ENCODE measurements at regions not wholly inside any gene's neighbourhood (a gene's known extent, or its start where the extent isn't known, plus 50 kb on each side); places are given as distances from the start of the nearest gene placed in this dataset.

- TF ChIP-seq ZFP30 (CRISPR knock-in tag; IDR thresholded peaks at IDR 0.05) (no peak), ARNTL (CRISPR knock-in tag; IDR thresholded peaks at IDR 0.05; ENCODE audit: borderline replicate concordance, low read depth) (no peak), GLIS3 (CRISPR knock-in tag; IDR thresholded peaks at IDR 0.05) (no peak), ISL1 (CRISPR knock-in tag; IDR thresholded peaks at IDR 0.05) (no peak), ESRRG (CRISPR knock-in tag; IDR thresholded peaks at IDR 0.05) (no peak), RARB (CRISPR knock-in tag; IDR thresholded peaks at IDR 0.05) (no peak), CSDC2 (CRISPR knock-in tag; IDR thresholded peaks at IDR 0.05) (no peak), TOX (CRISPR knock-in tag; IDR thresholded peaks at IDR 0.05; ENCODE audit: borderline replicate concordance) (no peak), TCF4 (CRISPR knock-in tag; IDR thresholded peaks at IDR 0.05; ENCODE audit: borderline replicate concordance) (no peak), SNAI2 (CRISPR knock-in tag; IDR thresholded peaks at IDR 0.05) (no peak), ZFP3 (CRISPR knock-in tag; IDR thresholded peaks at IDR 0.05) (no peak)
- TF ChIP-seq, protein P1, sequence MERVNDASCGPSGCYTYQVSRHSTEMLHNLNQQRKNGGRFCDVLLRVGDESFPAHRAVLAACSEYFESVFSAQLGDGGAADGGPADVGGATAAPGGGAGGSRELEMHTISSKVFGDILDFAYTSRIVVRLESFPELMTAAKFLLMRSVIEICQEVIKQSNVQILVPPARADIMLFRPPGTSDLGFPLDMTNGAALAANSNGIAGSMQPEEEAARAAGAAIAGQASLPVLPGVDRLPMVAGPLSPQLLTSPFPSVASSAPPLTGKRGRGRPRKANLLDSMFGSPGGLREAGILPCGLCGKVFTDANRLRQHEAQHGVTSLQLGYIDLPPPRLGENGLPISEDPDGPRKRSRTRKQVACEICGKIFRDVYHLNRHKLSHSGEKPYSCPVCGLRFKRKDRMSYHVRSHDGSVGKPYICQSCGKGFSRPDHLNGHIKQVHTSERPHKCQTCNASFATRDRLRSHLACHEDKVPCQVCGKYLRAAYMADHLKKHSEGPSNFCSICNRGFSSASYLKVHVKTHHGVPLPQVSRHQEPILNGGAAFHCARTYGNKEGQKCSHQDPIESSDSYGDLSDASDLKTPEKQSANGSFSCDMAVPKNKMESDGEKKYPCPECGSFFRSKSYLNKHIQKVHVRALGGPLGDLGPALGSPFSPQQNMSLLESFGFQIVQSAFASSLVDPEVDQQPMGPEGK (CRISPR knock-in tag; IDR thresholded peaks at IDR 0.05; ENCODE audit: borderline replicate concordance): no peak
- TF ChIP-seq, protein P2, sequence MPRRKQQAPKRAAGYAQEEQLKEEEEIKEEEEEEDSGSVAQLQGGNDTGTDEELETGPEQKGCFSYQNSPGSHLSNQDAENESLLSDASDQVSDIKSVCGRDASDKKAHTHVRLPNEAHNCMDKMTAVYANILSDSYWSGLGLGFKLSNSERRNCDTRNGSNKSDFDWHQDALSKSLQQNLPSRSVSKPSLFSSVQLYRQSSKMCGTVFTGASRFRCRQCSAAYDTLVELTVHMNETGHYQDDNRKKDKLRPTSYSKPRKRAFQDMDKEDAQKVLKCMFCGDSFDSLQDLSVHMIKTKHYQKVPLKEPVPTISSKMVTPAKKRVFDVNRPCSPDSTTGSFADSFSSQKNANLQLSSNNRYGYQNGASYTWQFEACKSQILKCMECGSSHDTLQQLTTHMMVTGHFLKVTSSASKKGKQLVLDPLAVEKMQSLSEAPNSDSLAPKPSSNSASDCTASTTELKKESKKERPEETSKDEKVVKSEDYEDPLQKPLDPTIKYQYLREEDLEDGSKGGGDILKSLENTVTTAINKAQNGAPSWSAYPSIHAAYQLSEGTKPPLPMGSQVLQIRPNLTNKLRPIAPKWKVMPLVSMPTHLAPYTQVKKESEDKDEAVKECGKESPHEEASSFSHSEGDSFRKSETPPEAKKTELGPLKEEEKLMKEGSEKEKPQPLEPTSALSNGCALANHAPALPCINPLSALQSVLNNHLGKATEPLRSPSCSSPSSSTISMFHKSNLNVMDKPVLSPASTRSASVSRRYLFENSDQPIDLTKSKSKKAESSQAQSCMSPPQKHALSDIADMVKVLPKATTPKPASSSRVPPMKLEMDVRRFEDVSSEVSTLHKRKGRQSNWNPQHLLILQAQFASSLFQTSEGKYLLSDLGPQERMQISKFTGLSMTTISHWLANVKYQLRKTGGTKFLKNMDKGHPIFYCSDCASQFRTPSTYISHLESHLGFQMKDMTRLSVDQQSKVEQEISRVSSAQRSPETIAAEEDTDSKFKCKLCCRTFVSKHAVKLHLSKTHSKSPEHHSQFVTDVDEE (CRISPR knock-in tag; IDR thresholded peaks at IDR 0.05): no peak
Measured at GRCh38 chr3:22977042-22977441, 226.1 kb upstream of the UBE2E2 start.

All from SK-N-SH treated with all-trans-retinoic acid at 6 μM for 48 hours (cell line).